Sigmoid colon (tissue), 6 donors: ENCODE measurements at regions not wholly inside any gene's neighbourhood (a gene's known extent, or its start where the extent isn't known, plus 50 kb on each side); places are given as distances from the start of the nearest gene placed in this dataset.

ENCODE experiments used
- DNase-seq: peaks from one replicate; pipeline ENCODE4 v3.0.0-alpha.2; 2019
- H3K27ac ChIP-seq, 4 donors: fragments of 200-600 bp; sonication (generic); one replicate each; pipeline ENCODE4 v1.5.1; 2016 to 2019; ENCODE audit warnings: mild to moderate bottlenecking in 1 of 4
- H3K27me3 ChIP-seq, 3 donors: fragments of 200-600 bp; sonication (generic); one replicate each; pipeline ENCODE4 v1.5.1; 2019; ENCODE audit warnings: mild to moderate bottlenecking in 1 of 3
- H3K36me3 ChIP-seq, 4 donors: fragments of 200-600 bp; sonication (generic); one replicate each; pipeline ENCODE4 v1.5.1; 2016 to 2019
- H3K4me1 ChIP-seq, 4 donors: fragments of 200-600 bp; sonication (generic); one replicate each; pipeline ENCODE4 v1.5.1; 2017 to 2019
- H3K4me3 ChIP-seq, 4 donors: fragments of 200-600 bp; sonication (generic); one replicate each; pipeline ENCODE4 v1.5.1; 2017 to 2019; ENCODE audit warnings: mild to moderate bottlenecking in 2 of 4, moderate library complexity in 1 of 4
- H3K9me3 ChIP-seq, 4 donors: fragments of 200-600 bp in 3 of 4; sonication (generic) in 3 of 4; one replicate each; pipeline versions ENCODE4 v1.5.1 to v1.6.1; 2013 to 2019
- CTCF ChIP-seq, 4 experiments: fragments of 450-650 bp in 3 of 4; fragments of 200-600 bp in 1 of 4; IDR thresholded peaks; one replicate each; pipeline ENCODE4 v1.5.1; 2016 to 2019; ENCODE audit warnings: antibody characterized with exemption in 4 of 4, mild to moderate bottlenecking in 3 of 4, moderate library complexity in 2 of 4
- EP300 ChIP-seq, 4 donors: sonication (generic); formaldehyde crosslinking; IDR thresholded peaks; one replicate each; pipeline ENCODE4 v1.6.1; 2017; ENCODE audit warnings: antibody characterized with exemption in 4 of 4
- POLR2A ChIP-seq, 2 donors: fragments of 450-650 bp; IDR thresholded peaks; one replicate each; pipeline ENCODE4 v1.6.1; 2016; ENCODE audit warnings: antibody characterized with exemption in 2 of 2, mild to moderate bottlenecking in 2 of 2, moderate library complexity in 2 of 2
- POLR2AphosphoS5 ChIP-seq, 4 donors: sonication (generic); formaldehyde crosslinking; IDR thresholded peaks; one replicate each; pipeline ENCODE4 v1.6.1; 2017; ENCODE audit warnings: antibody characterized with exemption in 4 of 4
- WGBS, 2 donors: extraction: QIAGEN DNeasy Blood & Tissue Kit; methylation state at CpG; one replicate each; pipeline ENCODE4 v1.1.7; 2013; 5-methylcytosine and 5-hydroxymethylcytosine counted together
- intact Hi-C: fragments of 100-400 bp; cut with DNase I; formaldehyde crosslinking; loops from one replicate; pipeline ENCODE4 v1.15.1; 2023
- donor health status: healthy with polysubstance abuse.
- donor health status: healthy.

GRCh38 chr3:73815966-73816365 is 191.2 kb upstream of the PDZRN3 start:
- H3K4me3 ChIP-seq = no peak overlapping the region
- no peaks in the 10 kb centered on the region for H3K27me3 ChIP-seq
- intact Hi-C loops = no loop called here
- 89 to 95% methylated on average over 1 of the region's 1 CpG for WGBS, 2 donors
- H3K27ac ChIP-seq = no peak overlapping the region
- peaks cover 0 to 5% (median 0%) of the 10 kb centered on the region in 4 donors for H3K9me3 ChIP-seq
- H3K36me3 ChIP-seq = no peaks in the 10 kb centered on the region
- no peak for DNase-seq
- H3K4me1 ChIP-seq = no peaks in the 10 kb centered on the region
- TF ChIP-seq POLR2AphosphoS5 (IDR thresholded peaks at IDR 0.05) = no peak
- no peak for TF ChIP-seq EP300 (IDR thresholded peaks at IDR 0.05)
- no peak for TF ChIP-seq CTCF (IDR thresholded peaks at IDR 0.05)
- no peak for TF ChIP-seq POLR2A (IDR thresholded peaks at IDR 0.05)

DNA sequence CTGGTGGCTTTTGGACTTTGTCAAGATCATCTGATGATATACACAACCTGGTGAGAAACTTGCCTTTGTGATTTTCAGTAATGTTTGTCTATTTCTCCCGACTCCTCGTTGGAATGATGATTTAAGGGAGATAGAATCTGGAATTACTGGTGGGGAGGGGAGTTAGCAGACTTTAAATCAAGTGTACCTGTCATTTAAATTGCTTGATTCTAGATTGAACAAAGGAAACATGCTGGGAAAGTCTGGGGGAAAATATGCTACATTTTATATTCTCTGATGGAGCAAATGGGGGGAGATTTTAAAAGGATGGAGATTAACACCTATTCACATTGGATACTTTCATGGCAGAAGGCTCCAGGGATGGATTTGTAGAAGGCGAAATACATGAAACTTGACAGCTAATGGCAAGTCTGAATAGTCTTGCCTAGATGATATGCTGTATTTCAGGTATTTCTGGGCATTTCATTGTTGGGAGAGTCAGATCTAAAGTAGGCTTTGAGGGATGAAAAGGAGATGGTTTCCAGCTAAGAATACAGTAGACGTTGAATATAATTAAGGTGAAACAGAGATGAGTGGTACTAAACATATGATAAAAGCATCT is 189.1 kb upstream of the PDZRN3 start:
- no peaks in the 10 kb centered on the region for H3K36me3 ChIP-seq
- H3K27ac ChIP-seq = no peak overlapping the region
- no peak for TF ChIP-seq POLR2A (IDR thresholded peaks at IDR 0.05)
- no peak for TF ChIP-seq POLR2AphosphoS5 (IDR thresholded peaks at IDR 0.05)
- TF ChIP-seq CTCF (IDR thresholded peaks at IDR 0.05) = no peak
- no peak for TF ChIP-seq EP300 (IDR thresholded peaks at IDR 0.05)
- H3K9me3 ChIP-seq = peaks cover 0 to 5% (median 0%) of the 10 kb centered on the region in 4 donors
- H3K27me3 ChIP-seq = no peaks in the 10 kb centered on the region
- WGBS, 2 donors = 84 to 86% methylated on average over 4 of the region's 4 CpGs
- H3K4me3 ChIP-seq = no peak overlapping the region
- no peak for DNase-seq
- no peaks in the 10 kb centered on the region for H3K4me1 ChIP-seq
- intact Hi-C loops = no loop called here

- no peak for DNase-seq
- peaks cover 0 to 5% (median 0%) of the 10 kb centered on the region in 4 donors for H3K9me3 ChIP-seq
- no peaks in the 10 kb centered on the region for H3K36me3 ChIP-seq
- TF ChIP-seq POLR2A (IDR thresholded peaks at IDR 0.05) = no peak
- TF ChIP-seq EP300 (IDR thresholded peaks at IDR 0.05) = no peak
- no peak for TF ChIP-seq POLR2AphosphoS5 (IDR thresholded peaks at IDR 0.05)
- TF ChIP-seq CTCF (IDR thresholded peaks at IDR 0.05) = no peak
- H3K4me1 ChIP-seq = no peaks in the 10 kb centered on the region
- 60 to 83% methylated on average over 5 of the region's 5 CpGs for WGBS, 2 donors
- intact Hi-C loops = no loop called here
- no peak overlapping the region for H3K27ac ChIP-seq
- no peak overlapping the region for H3K4me3 ChIP-seq
- H3K27me3 ChIP-seq = no peaks in the 10 kb centered on the region
These were observed 188.6 kb upstream of the PDZRN3 start for GRCh38 chr3:73813291-73813690.

GRCh38 chr3:73812054-73812453 is 187.3 kb upstream of the PDZRN3 start:
- Histone ChIP-seq H3K36me3 (no peaks in the 10 kb centered on the region), H3K4me1 (no peaks in the 10 kb centered on the region), H3K27me3 (no peaks in the 10 kb centered on the region), H3K27ac (no peak overlapping the region), H3K4me3 (no peak overlapping the region), H3K9me3 (peaks cover 0 to 5% (median 0%) of the 10 kb centered on the region in 4 donors)
- TF ChIP-seq POLR2A (IDR thresholded peaks at IDR 0.05) (no peak), EP300 (IDR thresholded peaks at IDR 0.05) (no peak), POLR2AphosphoS5 (IDR thresholded peaks at IDR 0.05) (no peak), CTCF (IDR thresholded peaks at IDR 0.05) (no peak)
- intact Hi-C loops = no loop called here
- 75 to 93% methylated on average over 3 of the region's 3 CpGs for WGBS, 2 donors
- no peak for DNase-seq
